ENCODE measurements at regions not wholly inside any gene's neighbourhood (a gene's known extent, or its start where the extent isn't known, plus 50 kb on each side); places are given as distances from the start of the nearest gene placed in this dataset.
"Not testable (repeated sequence)": the region's sequence is repeated elsewhere in the genome, so short reads cannot be mapped to it uniquely, and the experiment has no call there.

DNA sequence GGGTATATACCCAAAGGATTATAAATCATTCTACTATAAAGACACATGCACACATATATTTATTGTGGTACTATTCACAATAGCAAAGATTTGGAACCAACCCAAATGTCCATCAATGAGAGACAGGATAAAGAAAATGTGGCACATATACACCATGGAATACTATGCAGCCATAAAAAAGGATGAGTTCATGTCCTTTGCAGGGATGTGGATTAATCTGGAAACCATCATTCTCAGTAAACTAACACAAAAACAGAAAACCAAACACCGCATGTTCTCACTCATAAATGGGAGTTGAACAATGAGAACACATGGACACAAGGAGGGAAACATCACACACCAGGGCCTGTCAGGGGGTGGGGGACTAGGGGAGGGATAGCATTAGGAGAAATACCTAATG is 281.4 kb upstream of the TBX18 start:
- in situ Hi-C loops (cut with MboI); H3K9me1 ChIP-seq (ENCODE audit: control insufficient read depth, insufficient read depth, low read length); FAIRE-seq: not testable (repeated sequence)

DNA sequence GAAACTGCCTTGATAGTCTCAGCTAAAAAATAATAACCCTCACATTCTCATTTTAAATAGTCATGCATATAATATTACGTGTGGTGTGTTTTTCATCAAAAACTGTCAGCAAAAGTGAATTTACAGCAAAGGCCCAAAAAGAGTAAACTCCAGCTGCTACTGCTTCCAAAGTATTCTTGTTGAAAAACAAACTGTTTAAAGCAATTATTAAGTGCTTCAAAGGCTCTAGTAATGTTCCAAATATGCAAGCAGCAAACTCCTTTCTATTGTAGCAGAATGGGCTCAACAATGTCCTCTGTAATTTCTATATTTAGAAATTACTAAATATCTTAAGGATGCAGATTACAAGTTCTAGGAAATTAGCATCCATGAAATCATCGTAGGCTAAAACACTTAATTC is 280.0 kb upstream of the TBX18 start:
- FAIRE-seq (no peak), DNase-seq (ENCODE audit: extremely low read depth in 1 of 4, low spot score in 3 of 4) (no peak), ATAC-seq (no peak)
- H3K79me2 ChIP-seq (ENCODE audit: control insufficient read depth, insufficient read depth, low read length), result no peaks in the 10 kb centered on the region
- 0% methylated on average over 2 of the region's 2 CpGs for WGBS (ENCODE audit: insufficient coverage, low coverage, missing lambda C conversion rate)
- H3K9me1 ChIP-seq (ENCODE audit: control insufficient read depth, insufficient read depth, low read length), result no peaks in the 10 kb centered on the region
- POLR2A ChIA-PET, result no interaction called here
- H3K27ac ChIP-seq (ENCODE audit: extremely low read depth, low read depth, low read length), result no peak overlapping the region
- no peak overlapping the region for H2AFZ ChIP-seq (ENCODE audit: low read depth, low read length)
- H3K9me3 ChIP-seq (replicated peaks; ENCODE audit: control insufficient read depth, insufficient read depth, low read depth, low read length), result no peaks in the 10 kb centered on the region
- H4K20me1 ChIP-seq (replicated peaks; ENCODE audit: control insufficient read depth, insufficient read depth, low read length), result no peaks in the 10 kb centered on the region
- no peak overlapping the region for H3K9ac ChIP-seq (ENCODE audit: insufficient read depth in 1 of 2, low read depth in 2 of 2, low read length in 2 of 2)
- in situ Hi-C loops (cut with MboI) (no loop called here), intact Hi-C loops (cut with micrococcal nuclease) (no loop called here)
- H3K36me3 ChIP-seq (ENCODE audit: control insufficient read depth, insufficient read depth, low read length), result no peaks in the 10 kb centered on the region
- TF ChIP-seq, protein P1, sequence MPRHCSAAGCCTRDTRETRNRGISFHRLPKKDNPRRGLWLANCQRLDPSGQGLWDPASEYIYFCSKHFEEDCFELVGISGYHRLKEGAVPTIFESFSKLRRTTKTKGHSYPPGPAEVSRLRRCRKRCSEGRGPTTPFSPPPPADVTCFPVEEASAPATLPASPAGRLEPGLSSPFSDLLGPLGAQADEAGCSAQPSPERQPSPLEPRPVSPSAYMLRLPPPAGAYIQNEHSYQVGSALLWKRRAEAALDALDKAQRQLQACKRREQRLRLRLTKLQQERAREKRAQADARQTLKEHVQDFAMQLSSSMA (CRISPR knock-in tag; IDR thresholded peaks at IDR 0.05), result no peak
- TF ChIP-seq RBM17 (IDR thresholded peaks at IDR 0.05; ENCODE audit: borderline replicate concordance, low read depth, low read length), result no peak
- TF ChIP-seq NFIC (IDR thresholded peaks at IDR 0.05), result no peak
- TF ChIP-seq ZNF146 (CRISPR knock-in tag; IDR thresholded peaks at IDR 0.05; ENCODE audit: unreplicated experiment), result no peak
- no peak for TF ChIP-seq ZNF408 (CRISPR knock-in tag; IDR thresholded peaks at IDR 0.05; ENCODE audit: low read depth)
- TF ChIP-seq ZNF431 (CRISPR knock-in tag; IDR thresholded peaks at IDR 0.05), result no peak
- TF ChIP-seq CHD1 (IDR thresholded peaks at IDR 0.05; ENCODE audit: low read length), result no peak
- TF ChIP-seq BCL6 (CRISPR knock-in tag; IDR thresholded peaks at IDR 0.05), result no peak
- TF ChIP-seq, protein P2, sequence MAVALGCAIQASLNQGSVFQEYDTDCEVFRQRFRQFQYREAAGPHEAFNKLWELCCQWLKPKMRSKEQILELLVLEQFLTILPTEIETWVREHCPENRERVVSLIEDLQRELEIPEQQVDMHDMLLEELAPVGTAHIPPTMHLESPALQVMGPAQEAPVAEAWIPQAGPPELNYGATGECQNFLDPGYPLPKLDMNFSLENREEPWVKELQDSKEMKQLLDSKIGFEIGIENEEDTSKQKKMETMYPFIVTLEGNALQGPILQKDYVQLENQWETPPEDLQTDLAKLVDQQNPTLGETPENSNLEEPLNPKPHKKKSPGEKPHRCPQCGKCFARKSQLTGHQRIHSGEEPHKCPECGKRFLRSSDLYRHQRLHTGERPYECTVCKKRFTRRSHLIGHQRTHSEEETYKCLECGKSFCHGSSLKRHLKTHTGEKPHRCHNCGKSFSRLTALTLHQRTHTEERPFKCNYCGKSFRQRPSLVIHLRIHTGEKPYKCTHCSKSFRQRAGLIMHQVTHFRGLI (CRISPR knock-in tag; IDR thresholded peaks at IDR 0.05), result no peak
- TF ChIP-seq DACH1 (IDR thresholded peaks at IDR 0.05; ENCODE audit: partially characterized antibody), result no peak
- TF ChIP-seq MTA1 (IDR thresholded peaks at IDR 0.05; ENCODE audit: borderline replicate concordance), result no peak
- no peak for TF ChIP-seq PHF8 (IDR thresholded peaks at IDR 0.05; ENCODE audit: borderline replicate concordance, low read length)
- TF ChIP-seq ZZZ3 (IDR thresholded peaks at IDR 0.05), result no peak
- no peak for TF ChIP-seq TGIF2 (CRISPR knock-in tag; IDR thresholded peaks at IDR 0.05)
- TF ChIP-seq BDP1 (IDR thresholded peaks at IDR 0.05; ENCODE audit: insufficient read depth, insufficient read length), result no peak
- peaks cover 0 to 6% of the 10 kb centered on the region in 2 experiments; a peak in 2 of 5 replicates for H3K4me1 ChIP-seq (replicated peaks in 1 of 2; ENCODE audit: control insufficient read depth in 2 of 2, insufficient read depth in 2 of 2, low read length in 2 of 2)
- no peaks in the 10 kb centered on the region for H3K27me3 ChIP-seq (ENCODE audit: control insufficient read depth in 2 of 2, insufficient read depth in 2 of 2, low read length in 2 of 2)
- BruUV-seq (replicated peaks), result no TSS peak
- CTCF ChIA-PET (ENCODE audit: low intra/inter-chr PET ratio), result no interaction called here
- H3K4me3 ChIP-seq, result no peak overlapping the region
- H3K4me2 ChIP-seq (ENCODE audit: insufficient read depth, low read length), result no peak overlapping the region

More for the DNA sequence above, 281.4 kb upstream of the TBX18 start:
- H3K27ac ChIP-seq (ENCODE audit: extremely low read depth, low read depth, low read length); ATAC-seq; H3K79me2 ChIP-seq (ENCODE audit: control insufficient read depth, insufficient read depth, low read length); POLR2A ChIA-PET; H2AFZ ChIP-seq (ENCODE audit: low read depth, low read length); BruUV-seq (replicated peaks); H3K27me3 ChIP-seq (ENCODE audit: control insufficient read depth in 2 of 2, insufficient read depth in 2 of 2, low read length in 2 of 2); H3K36me3 ChIP-seq (ENCODE audit: control insufficient read depth, insufficient read depth, low read length); H3K9me3 ChIP-seq (replicated peaks; ENCODE audit: control insufficient read depth, insufficient read depth, low read depth, low read length); H3K4me2 ChIP-seq (ENCODE audit: insufficient read depth, low read length); H3K4me3 ChIP-seq; CTCF ChIA-PET (ENCODE audit: low intra/inter-chr PET ratio); intact Hi-C loops (cut with micrococcal nuclease); H3K9ac ChIP-seq (ENCODE audit: insufficient read depth in 1 of 2, low read depth in 2 of 2, low read length in 2 of 2); DNase-seq (ENCODE audit: extremely low read depth in 1 of 4, low spot score in 3 of 4); H3K4me1 ChIP-seq (replicated peaks in 1 of 2; ENCODE audit: control insufficient read depth in 2 of 2, insufficient read depth in 2 of 2, low read length in 2 of 2); H4K20me1 ChIP-seq (replicated peaks; ENCODE audit: control insufficient read depth, insufficient read depth, low read length): not testable (repeated sequence)
- WGBS (ENCODE audit: insufficient coverage, low coverage, missing lambda C conversion rate), result 0% methylated on average over 1 of the region's 1 CpG
- TF ChIP-seq RBM25 (IDR thresholded peaks at IDR 0.05; ENCODE audit: low read depth, low read length, severe bottlenecking), result peak; percentile 6
- peak; percentile 83 for TF ChIP-seq ZNF146 (CRISPR knock-in tag; IDR thresholded peaks at IDR 0.05; ENCODE audit: unreplicated experiment)

Measured in K562 (cell line).